HepG2 (cell line): ENCODE measurements at regions not wholly inside any gene's neighbourhood (a gene's known extent, or its start where the extent isn't known, plus 50 kb on each side); places are given as distances from the start of the nearest gene placed in this dataset.

Source experiments
- ATAC-seq: fragments of 200-7000 bp; cut with Tn5 transposase; 3 replicates; pipeline ENCODE4 v1.9.1; 2020; ENCODE audit warnings: mild to moderate bottlenecking, moderate library complexity
- BruUV-seq: library from RNA; stranded (reverse); fragments of 400-500 nt; replicated peaks from 2 replicates; lab custom pipeline; 2021; lab: Mats Ljungman, UMichigan
- CTCF ChIA-PET: fragments of 300-600 bp; formaldehyde crosslinking; extraction: SDS; loops from one replicate; lab custom pipeline; 2021; ENCODE audit warnings: low total read pairs, inconsistent platforms, low intra/inter-chr PET ratio; lab: Yijun Ruan, JAX
- POLR2A ChIA-PET: fragments of 350-600 bp; sonication (Branson Sonifier 250); formaldehyde crosslinking; loops from one replicate; lab custom pipeline; 2020; ENCODE audit warnings: antibody characterized with exemption, inconsistent platforms; lab: Yijun Ruan, JAX
- DNase-seq: peaks from one replicate; pipeline ENCODE4 v3.0.0-alpha.2; 2015; ENCODE audit warnings: low spot score
- FAIRE-seq: peaks from 3 replicates; lab custom pipeline; 2011; peaks lifted over from hg19 to GRCh38; lab: Jason Lieb, UNC
- H2AFZ ChIP-seq: one replicate; pipeline ENCODE4 v1.6.1; 2011; ENCODE audit warnings: low read length, inconsistent platforms
- H3K27ac ChIP-seq: fragments of 300-600 bp; 3 replicates; pipeline ENCODE4 v1.8.0; 2011; ENCODE audit warnings: mixed run types, mild to moderate bottlenecking, mixed read lengths, low read length, inconsistent platforms; ENCODE audit not compliant: insufficient read depth; ENCODE audit errors: extremely low read length
- H3K27me3 ChIP-seq, 2 experiments: fragments of 200-600 bp in 1 of 2; 2 replicates in 1 of 2; 3 replicates in 1 of 2; pipeline versions ENCODE4 v1.6.0 to v1.8.0; 2011; ENCODE audit warnings: low read length in 2 of 2, mild to moderate bottlenecking in 2 of 2, moderate library complexity in 2 of 2, inconsistent platforms in 1 of 2; ENCODE audit not compliant: insufficient read depth in 2 of 2, control insufficient read depth in 1 of 2
- H3K36me3 ChIP-seq, 2 experiments: fragments of 200-600 bp in 1 of 2; replicated peaks in 1 of 2; 2 replicates in 1 of 2; 3 replicates in 1 of 2; pipeline versions ENCODE4 v1.5.1 to v1.8.0; 2011; ENCODE audit warnings: low read length in 2 of 2, inconsistent platforms in 1 of 2; ENCODE audit not compliant: insufficient read depth in 2 of 2, control insufficient read depth in 1 of 2
- H3K4me1 ChIP-seq: 2 replicates; pipeline ENCODE4 v1.5.1; 2012; ENCODE audit warnings: low read length, inconsistent platforms; ENCODE audit not compliant: insufficient read depth
- H3K4me2 ChIP-seq: 2 replicates; pipeline ENCODE4 v1.6.0; 2011; ENCODE audit warnings: low read depth, low read length, inconsistent platforms
- H3K4me3 ChIP-seq, 3 experiments: fragments of 200-600 bp in 1 of 3; sonication (generic), shearing (Covaris generic) in 1 of 3; replicated peaks in 1 of 3; 2 replicates each; pipeline ENCODE4 v1.5.1; 2011 to 2016; ENCODE audit warnings: low read length in 3 of 3, inconsistent platforms in 2 of 3, low read depth in 2 of 3, mild to moderate bottlenecking in 2 of 3, control low read depth in 1 of 3, mixed read lengths in 1 of 3; ENCODE audit not compliant: insufficient read depth in 1 of 3
- H3K79me2 ChIP-seq: one replicate; pipeline ENCODE4 v1.6.1; 2011; ENCODE audit warnings: low read length, inconsistent platforms; ENCODE audit not compliant: insufficient read depth
- H3K9ac ChIP-seq: 2 replicates; pipeline ENCODE4 v1.6.0; 2011; ENCODE audit warnings: mild to moderate bottlenecking, low read depth, low read length, inconsistent platforms; ENCODE audit not compliant: insufficient read depth
- H3K9me3 ChIP-seq: 2 replicates; pipeline ENCODE4 v1.5.1; 2012; ENCODE audit warnings: mild to moderate bottlenecking, low read length
- H4K20me1 ChIP-seq: 2 replicates; pipeline ENCODE4 v1.6.0; 2011; ENCODE audit warnings: inconsistent platforms, mild to moderate bottlenecking, low read length, moderate library complexity; ENCODE audit not compliant: insufficient read depth
- ATAD3A ChIP-seq: sonication (generic); formaldehyde crosslinking; IDR thresholded peaks from 2 replicates; pipeline ENCODE4 v1.4.0; 2020; ENCODE audit warnings: missing genetic modification reagents
- EHMT2 ChIP-seq: fragments of 200-600 bp; sonication (generic); IDR thresholded peaks from 2 replicates; pipeline ENCODE4 v1.7.0; 2017; ENCODE audit warnings: antibody characterized with exemption, low read depth, low read length, borderline replicate concordance
- MEF2D ChIP-seq: sonication (generic); formaldehyde crosslinking; IDR thresholded peaks from 2 replicates; pipeline ENCODE4 v1.5.1; 2020; ENCODE audit warnings: mild to moderate bottlenecking, missing genetic modification reagents
- MXD1 ChIP-seq: sonication (generic); formaldehyde crosslinking; IDR thresholded peaks from 2 replicates; pipeline ENCODE4 v1.4.0; 2020; ENCODE audit warnings: mild to moderate bottlenecking, missing genetic modification reagents
- SYNCRIP ChIP-seq: fragments of 200-400 bp; formaldehyde crosslinking; IDR thresholded peaks from 2 replicates; pipeline ENCODE4 v1.6.1; 2018; ENCODE audit warnings: mild to moderate bottlenecking, low read depth, low read length; ENCODE audit not compliant: insufficient read depth
- ZBTB2 ChIP-seq: sonication (generic); formaldehyde crosslinking; IDR thresholded peaks from 2 replicates; pipeline ENCODE4 v1.8.0; 2022; ENCODE audit warnings: low read depth, missing genetic modification reagents
- ZFP36L1 ChIP-seq: sonication (generic); formaldehyde crosslinking; IDR thresholded peaks from 2 replicates; pipeline ENCODE4 v1.8.0; 2022; ENCODE audit warnings: mild to moderate bottlenecking, missing genetic modification reagents, moderate library complexity
- ZFP37 ChIP-seq: sonication (generic); formaldehyde crosslinking; IDR thresholded peaks from 2 replicates; pipeline ENCODE4 v1.4.0; 2020; ENCODE audit warnings: missing genetic modification reagents, borderline replicate concordance
- ZFYVE20 ChIP-seq: sonication (generic); formaldehyde crosslinking; IDR thresholded peaks from 2 replicates; pipeline ENCODE4 v1.8.0; 2023; ENCODE audit warnings: low read depth, mild to moderate bottlenecking, moderate library complexity, missing genetic modification reagents, borderline replicate concordance
- ZMYM4 ChIP-seq: sonication (generic); formaldehyde crosslinking; IDR thresholded peaks from 2 replicates; pipeline ENCODE4 v1.8.1; 2023; ENCODE audit warnings: mild to moderate bottlenecking, missing genetic modification reagents
- ZNF160 ChIP-seq: sonication (generic); formaldehyde crosslinking; IDR thresholded peaks from 2 replicates; pipeline ENCODE4 v1.8.0; 2022; ENCODE audit warnings: mild to moderate bottlenecking, inconsistent platforms, missing genetic modification reagents
- ZNF225 ChIP-seq: sonication (generic); formaldehyde crosslinking; IDR thresholded peaks from 2 replicates; pipeline ENCODE4 v1.4.0; 2020; ENCODE audit warnings: mild to moderate bottlenecking, missing genetic modification reagents
- ZNF251 ChIP-seq: sonication (generic); formaldehyde crosslinking; IDR thresholded peaks from 2 replicates; pipeline ENCODE4 v1.9.0; 2021; ENCODE audit warnings: mild to moderate bottlenecking, missing genetic modification reagents
- ZNF460 ChIP-seq: sonication (generic); formaldehyde crosslinking; IDR thresholded peaks from 2 replicates; pipeline ENCODE4 v1.5.1; 2020; ENCODE audit warnings: missing genetic modification reagents, mild to moderate bottlenecking, borderline replicate concordance
- ZNF672 ChIP-seq: sonication (generic); formaldehyde crosslinking; IDR thresholded peaks from 2 replicates; pipeline ENCODE4 v1.8.1; 2022; ENCODE audit warnings: missing genetic modification reagents
- ZSCAN31 ChIP-seq: sonication (generic); formaldehyde crosslinking; IDR thresholded peaks from 2 replicates; pipeline ENCODE4 v1.5.0; 2020; ENCODE audit warnings: low read depth, mild to moderate bottlenecking, missing genetic modification reagents
- WGBS: methylation state at CpG from one replicate; pipeline ENCODE4 v1.1.6; 2017; ENCODE audit warnings: low lambda C conversion rate; 5-methylcytosine and 5-hydroxymethylcytosine counted together
- in situ Hi-C: cut with HindIII; loops from 2 replicates; pipeline ENCODE4 v1.10.0; 2017; ENCODE audit warnings: low pct_unique_long_range_greater_than_20kb; ENCODE audit not compliant: extremely low pct_ligation_motif_present
- intact Hi-C: fragments of 100-400 bp; cut with micrococcal nuclease; formaldehyde crosslinking; loops from one replicate; pipeline ENCODE4 v1.10.0; 2022; ENCODE audit not compliant: unreplicated experiment
- TF ChIP-seq, protein P1 (sequence below): sonication (generic); formaldehyde crosslinking; IDR thresholded peaks from 2 replicates; pipeline ENCODE4 v1.5.0; 2020; ENCODE audit warnings: missing genetic modification reagents
- TF ChIP-seq, protein P2 (sequence below): sonication (generic); formaldehyde crosslinking; IDR thresholded peaks from 2 replicates; pipeline ENCODE4 v1.4.0; 2020; ENCODE audit warnings: mild to moderate bottlenecking, low read depth, missing genetic modification reagents

GRCh38 chr11:50188040-50188439 lies 155.4 kb downstream of the OR4C45 start:
- no TSS peak for BruUV-seq
- Histone ChIP-seq H3K9ac (no peak overlapping the region), H3K36me3 (no peaks in the 10 kb centered on the region), H3K9me3 (peaks cover 42% of the 10 kb centered on the region), H3K79me2 (no peaks in the 10 kb centered on the region), H3K4me1 (no peaks in the 10 kb centered on the region), H3K4me3 (no peak overlapping the region), H4K20me1 (no peaks in the 10 kb centered on the region), H3K27ac (no peak overlapping the region), H2AFZ (no peak overlapping the region), H3K27me3 (no peaks in the 10 kb centered on the region), H3K4me2 (no peak overlapping the region)
- no peak for ATAC-seq
- ChIA-PET POLR2A (no interaction called here), CTCF (no interaction called here)
- TF ChIP-seq ZBTB2 (CRISPR knock-in tag): no peak
- TF ChIP-seq SYNCRIP: no peak
- TF ChIP-seq, protein P1, sequence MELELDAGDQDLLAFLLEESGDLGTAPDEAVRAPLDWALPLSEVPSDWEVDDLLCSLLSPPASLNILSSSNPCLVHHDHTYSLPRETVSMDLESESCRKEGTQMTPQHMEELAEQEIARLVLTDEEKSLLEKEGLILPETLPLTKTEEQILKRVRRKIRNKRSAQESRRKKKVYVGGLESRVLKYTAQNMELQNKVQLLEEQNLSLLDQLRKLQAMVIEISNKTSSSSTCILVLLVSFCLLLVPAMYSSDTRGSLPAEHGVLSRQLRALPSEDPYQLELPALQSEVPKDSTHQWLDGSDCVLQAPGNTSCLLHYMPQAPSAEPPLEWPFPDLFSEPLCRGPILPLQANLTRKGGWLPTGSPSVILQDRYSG: no peak
- no peak for TF ChIP-seq MXD1 (CRISPR knock-in tag)
- no peak for TF ChIP-seq ZFP36L1 (CRISPR knock-in tag)
- no peak for TF ChIP-seq ZNF460 (CRISPR knock-in tag)
- no peak for TF ChIP-seq MEF2D (CRISPR knock-in tag)
- no peak for TF ChIP-seq ZNF160 (CRISPR knock-in tag)
- TF ChIP-seq ZFYVE20 (CRISPR knock-in tag): no peak
- no peak for TF ChIP-seq ZNF251 (CRISPR knock-in tag)
- no peak for TF ChIP-seq ZSCAN31 (CRISPR knock-in tag)
- no peak for TF ChIP-seq ATAD3A (CRISPR knock-in tag)
- TF ChIP-seq, protein P2, sequence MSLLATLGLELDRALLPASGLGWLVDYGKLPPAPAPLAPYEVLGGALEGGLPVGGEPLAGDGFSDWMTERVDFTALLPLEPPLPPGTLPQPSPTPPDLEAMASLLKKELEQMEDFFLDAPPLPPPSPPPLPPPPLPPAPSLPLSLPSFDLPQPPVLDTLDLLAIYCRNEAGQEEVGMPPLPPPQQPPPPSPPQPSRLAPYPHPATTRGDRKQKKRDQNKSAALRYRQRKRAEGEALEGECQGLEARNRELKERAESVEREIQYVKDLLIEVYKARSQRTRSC: no peak
- TF ChIP-seq ZNF672 (CRISPR knock-in tag): no peak
- no peak for TF ChIP-seq ZNF225
- no peak for TF ChIP-seq ZFP37 (CRISPR knock-in tag)
- TF ChIP-seq ZMYM4 (CRISPR knock-in tag): no peak
- no peak for TF ChIP-seq EHMT2
- WGBS: 0% methylated on average over 1 of the region's 1 CpG
- in situ Hi-C loops: no loop called here
- DNase-seq: no peak
- intact Hi-C loops: no loop called here
- no peak for FAIRE-seq
